ENCODE measurements at regions not wholly inside any gene's neighbourhood (a gene's known extent, or its start where the extent isn't known, plus 50 kb on each side); places are given as distances from the start of the nearest gene placed in this dataset.
"Not testable (repeated sequence)": the region's sequence is repeated elsewhere in the genome, so short reads cannot be mapped to it uniquely, and the experiment has no call there.

DNA sequence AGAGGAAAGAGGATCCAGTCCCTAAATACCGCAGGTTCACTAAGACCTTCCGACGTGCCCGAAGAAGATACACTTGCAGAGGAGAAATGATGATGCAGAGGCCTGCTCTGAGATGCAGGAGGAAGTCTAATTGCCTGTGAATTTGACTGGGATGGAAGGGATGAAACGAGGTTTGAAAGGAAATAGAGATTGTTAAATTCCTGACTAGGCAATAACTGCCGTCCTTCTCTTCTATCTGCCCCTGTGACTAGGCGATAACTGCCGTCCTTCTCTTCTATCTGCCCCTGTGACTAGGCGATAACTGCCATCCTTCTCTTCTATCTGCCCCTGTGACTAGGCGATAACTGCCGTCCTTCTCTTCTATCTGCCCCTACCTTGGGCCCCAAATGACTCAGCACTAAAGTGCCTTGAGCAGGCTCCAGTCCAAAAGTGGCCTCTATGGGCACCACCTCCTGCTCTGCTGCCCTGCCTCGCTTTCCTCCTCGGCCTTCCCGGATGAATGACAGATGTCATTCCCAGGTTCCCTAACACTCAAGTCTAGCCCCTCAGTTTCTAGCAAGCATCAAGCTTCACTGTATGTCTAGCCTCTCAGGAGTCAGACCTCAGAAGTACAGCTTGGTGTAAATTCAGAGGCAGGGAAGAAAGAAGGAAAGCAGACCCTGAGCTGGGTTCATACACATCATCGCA is 189.1 kb downstream of the FOXD4L6 start:
- DNase-seq (ENCODE audit: low read depth in 2 of 3, low spot score in 1 of 3): not testable (repeated sequence)

DNA sequence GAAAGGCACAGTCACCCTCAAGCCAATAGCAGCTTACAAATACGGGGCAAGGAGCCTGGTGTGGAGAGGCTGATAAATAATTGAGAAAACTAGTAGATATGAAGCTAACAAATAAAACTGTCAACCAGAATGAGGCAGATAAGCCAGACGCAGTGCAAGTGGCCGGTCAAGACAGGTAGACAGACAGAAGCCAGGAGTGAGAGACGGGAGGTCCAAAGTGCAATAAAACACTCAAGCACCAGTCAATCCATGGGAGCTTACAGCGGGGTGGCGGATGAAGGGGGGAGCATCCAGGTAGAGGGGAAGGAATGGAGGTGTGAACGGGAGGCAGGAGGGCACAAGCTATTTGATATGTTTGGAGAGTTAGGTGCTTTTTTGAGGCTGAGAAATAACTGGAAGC is 193.1 kb downstream of the FOXD4L6 start:
- DNase-seq (ENCODE audit: low read depth in 2 of 3, low spot score in 1 of 3): no peak

GRCh38 chr9:40934480-40934879 is 194.0 kb downstream of the FOXD4L6 start:
- not testable (repeated sequence) for DNase-seq (ENCODE audit: low read depth in 2 of 3, low spot score in 1 of 3)

GRCh38 chr9:40930426-40930825 is 198.1 kb downstream of the FOXD4L6 start:
- DNase-seq (ENCODE audit: low read depth in 2 of 3, low spot score in 1 of 3): not testable (repeated sequence)

GRCh38 chr9:40929488-40929845 is 199.0 kb downstream of the FOXD4L6 start:
- DNase-seq (ENCODE audit: low read depth in 2 of 3, low spot score in 1 of 3): not testable (repeated sequence)

DNA sequence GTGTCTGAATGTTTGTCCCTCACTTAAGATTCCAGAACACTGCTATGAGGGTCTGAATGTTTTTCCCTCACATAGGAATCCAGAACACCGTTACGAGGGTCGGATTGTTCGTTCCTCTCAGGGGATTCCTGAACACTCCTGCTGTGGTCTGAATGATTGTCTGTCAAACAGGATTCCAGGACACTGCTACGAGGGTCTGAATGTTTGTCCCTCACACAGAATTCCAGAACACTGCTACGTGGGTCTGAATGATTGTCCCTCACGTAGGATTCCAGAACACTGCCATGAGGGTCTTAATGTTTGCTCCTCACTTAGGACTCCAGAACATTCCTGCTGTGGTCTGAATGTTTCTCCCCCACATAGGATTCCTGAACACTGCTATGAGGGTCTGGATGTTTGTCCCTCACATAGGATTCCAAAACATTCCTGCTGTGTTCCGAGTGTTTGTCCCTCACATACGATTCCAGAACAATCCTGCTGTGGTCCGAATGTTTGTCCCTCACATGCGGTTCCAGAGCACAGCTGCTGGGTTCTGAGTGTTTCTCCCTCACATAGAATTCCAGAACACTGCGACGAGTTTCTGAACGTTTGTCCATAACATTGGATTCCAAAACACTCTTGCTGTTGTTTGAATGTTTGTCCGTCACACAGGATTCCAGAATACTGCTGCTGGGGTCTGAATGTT is 199.5 kb downstream of the FOXD4L6 start:
- no peak for DNase-seq (ENCODE audit: low read depth in 2 of 3, low spot score in 1 of 3)

DNA sequence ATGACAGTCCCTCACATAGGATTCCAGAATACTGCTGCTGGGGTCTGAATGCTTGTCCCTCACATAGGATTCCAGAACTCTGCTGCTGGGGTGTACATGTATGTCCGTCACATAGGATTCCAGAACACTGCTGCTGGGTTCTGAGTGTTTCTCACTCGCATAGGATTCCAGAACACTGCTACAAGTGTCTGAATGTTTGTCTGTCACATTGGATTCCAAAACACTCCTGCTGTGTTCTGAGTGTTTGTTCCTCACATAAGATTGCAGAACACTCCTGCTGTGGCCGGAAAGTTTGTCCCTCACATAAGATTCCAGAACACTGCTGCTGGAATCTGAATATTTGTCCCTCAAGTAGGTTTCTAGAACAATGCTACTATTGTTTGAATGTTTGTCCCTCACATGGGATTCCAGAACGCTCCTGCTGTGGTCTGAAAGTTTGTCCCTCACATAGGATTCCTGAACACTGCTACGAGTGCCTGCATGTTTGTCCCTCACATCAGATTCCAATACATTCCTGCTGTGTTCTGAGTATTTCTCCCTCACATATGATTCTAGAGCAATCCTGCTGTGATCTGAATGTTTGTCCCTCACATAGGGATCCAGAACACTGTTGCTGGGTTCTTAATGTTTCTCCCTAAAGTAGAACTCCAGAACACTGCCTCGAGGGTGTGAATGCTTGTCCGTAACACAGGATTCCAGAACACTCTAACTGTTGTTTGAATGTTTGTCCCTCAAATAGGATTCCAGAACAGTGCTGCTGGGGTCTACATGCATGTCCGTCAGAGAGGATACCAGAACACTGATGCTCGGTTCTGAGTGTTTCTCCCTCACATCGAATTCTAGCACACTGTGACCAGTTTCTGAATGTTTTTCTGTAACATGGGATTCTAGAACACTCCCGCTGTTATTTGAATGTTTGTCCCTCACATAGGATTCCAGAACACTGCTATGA is 200.4 kb downstream of the FOXD4L6 start:
- no peak for DNase-seq (ENCODE audit: low read depth in 2 of 3, low spot score in 1 of 3)

GRCh38 chr9:40927260-40927631 is 201.2 kb downstream of the FOXD4L6 start:
- DNase-seq (ENCODE audit: low read depth in 2 of 3, low spot score in 1 of 3): no peak

GRCh38 chr9:40926404-40927259 is 201.8 kb downstream of the FOXD4L6 start:
- no peak for DNase-seq (ENCODE audit: low read depth in 2 of 3, low spot score in 1 of 3)

DNA sequence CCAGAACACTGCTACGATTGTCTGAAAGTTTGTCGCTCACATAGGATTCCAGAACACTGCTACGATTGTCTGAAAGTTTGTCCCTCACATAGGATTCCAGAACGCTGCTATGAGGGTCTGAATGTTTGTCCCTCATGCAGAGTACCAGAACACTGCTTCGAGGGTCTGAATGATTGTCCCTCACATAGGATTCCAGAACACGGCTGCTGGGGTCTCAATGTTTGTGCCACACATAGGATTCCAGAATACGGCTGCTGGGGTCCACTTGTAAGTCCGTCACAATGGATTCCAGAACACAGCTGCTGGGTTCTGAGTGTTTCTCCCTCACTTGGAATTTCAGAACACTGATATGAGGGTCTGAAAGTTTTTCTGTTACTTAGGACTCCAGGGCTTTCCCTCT is 203.3 kb downstream of the FOXD4L6 start:
- no peak for DNase-seq (ENCODE audit: low read depth in 2 of 3, low spot score in 1 of 3)

DNA sequence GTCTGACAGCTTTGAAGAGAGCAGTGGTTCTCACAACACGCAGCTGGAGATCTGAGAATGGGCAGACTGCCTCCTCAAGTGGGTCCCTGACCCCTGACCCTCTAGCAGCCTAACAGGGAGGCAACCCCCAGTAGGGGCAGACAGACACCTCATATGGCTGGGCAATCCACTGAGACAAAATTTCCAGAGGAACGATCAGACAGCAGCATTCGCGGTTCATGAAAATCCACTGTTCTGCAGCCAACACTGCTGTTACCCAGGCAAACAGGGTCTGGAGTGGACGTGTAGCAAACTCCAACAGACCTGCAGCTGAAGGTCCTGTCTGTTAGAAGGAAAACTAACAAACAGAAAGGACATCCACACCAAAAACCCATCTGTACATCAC is 212.1 kb downstream of the FOXD4L6 start:
- DNase-seq (ENCODE audit: low read depth in 2 of 3, low spot score in 1 of 3): not testable (repeated sequence)

DNA sequence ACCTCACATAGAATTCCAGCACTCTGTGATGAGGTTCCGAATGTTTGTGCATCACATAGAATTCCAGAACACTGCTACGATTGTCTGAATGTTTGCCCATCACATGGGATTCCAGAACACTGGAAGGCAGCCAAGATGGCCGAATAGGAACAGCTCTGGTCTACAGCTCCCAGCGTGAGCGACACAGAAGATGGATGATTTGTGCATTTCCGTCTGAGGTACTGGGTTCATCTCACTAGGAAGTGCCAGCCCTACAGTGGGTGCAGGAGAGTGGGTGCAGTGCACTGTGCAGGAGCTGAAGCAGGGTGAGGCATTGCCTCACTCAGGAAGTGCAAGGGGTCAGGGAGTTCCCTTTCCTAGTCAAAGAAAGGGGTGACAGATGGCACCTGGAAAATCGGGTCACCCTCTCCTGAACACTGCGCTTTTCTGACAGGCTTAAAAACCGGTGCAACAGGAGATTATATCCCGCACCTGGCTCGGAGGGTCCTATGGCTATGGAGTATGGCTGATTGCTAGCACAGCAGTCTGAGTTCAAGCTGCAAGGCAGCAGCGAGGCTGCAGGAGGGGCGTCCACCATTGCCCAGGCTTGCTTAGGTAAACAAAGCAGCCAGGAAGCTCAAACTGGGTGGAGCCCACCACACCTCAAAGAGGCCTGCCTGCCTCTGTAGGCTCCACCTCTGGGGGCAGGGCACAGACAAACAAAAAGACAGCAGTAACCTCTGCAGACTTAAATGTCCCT is 212.7 kb downstream of the FOXD4L6 start:
- DNase-seq (ENCODE audit: low read depth in 2 of 3, low spot score in 1 of 3): not testable (repeated sequence)

GRCh38 chr9:40914772-40915659 is 213.5 kb downstream of the FOXD4L6 start:
- DNase-seq (ENCODE audit: low read depth in 2 of 3, low spot score in 1 of 3): no peak

GRCh38 chr9:40913928-40914673 is 214.4 kb downstream of the FOXD4L6 start:
- DNase-seq (ENCODE audit: low read depth in 2 of 3, low spot score in 1 of 3): no peak

GRCh38 chr9:40913096-40913719 is 215.3 kb downstream of the FOXD4L6 start:
- no peak for DNase-seq (ENCODE audit: low read depth in 2 of 3, low spot score in 1 of 3)

GRCh38 chr9:40912679-40913078 is 215.8 kb downstream of the FOXD4L6 start:
- DNase-seq (ENCODE audit: low read depth in 2 of 3, low spot score in 1 of 3): not testable (repeated sequence)

GRCh38 chr9:40911647-40912046 is 216.8 kb downstream of the FOXD4L6 start:
- no peak for DNase-seq (ENCODE audit: low read depth in 2 of 3, low spot score in 1 of 3)

DNA sequence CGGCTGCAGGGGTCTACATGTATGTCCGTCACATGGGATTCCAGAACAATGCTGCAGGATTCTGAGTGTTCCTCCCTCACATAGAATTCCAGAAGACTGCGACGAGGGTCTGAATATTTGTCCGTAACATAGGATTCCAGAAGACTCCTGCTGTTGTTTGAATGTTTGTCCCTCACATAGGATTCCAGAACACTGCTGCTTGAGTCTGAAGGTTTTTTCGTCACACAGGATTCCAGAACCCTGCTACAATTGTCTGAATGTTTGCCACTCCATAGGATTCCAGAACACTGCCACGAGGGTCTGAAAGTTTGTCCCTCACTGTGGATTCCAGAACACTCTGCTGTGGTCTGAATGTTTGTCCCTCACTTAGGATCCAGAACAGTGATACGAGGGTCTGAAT is 217.5 kb downstream of the FOXD4L6 start:
- not testable (repeated sequence) for DNase-seq (ENCODE audit: low read depth in 2 of 3, low spot score in 1 of 3)
